Activated CD8-positive, alpha-beta memory T cell treated with anti-CD3 and anti-CD28 coated beads for 36 hours (primary cell): ENCODE measurements at regions not wholly inside any gene's neighbourhood (a gene's known extent, or its start where the extent isn't known, plus 50 kb on each side); places are given as distances from the start of the nearest gene placed in this dataset.
"Not testable (repeated sequence)": the region's sequence is repeated elsewhere in the genome, so short reads cannot be mapped to it uniquely, and the experiment has no call there.

Experiments used
- CTCF ChIA-PET: fragments of 350-600 bp; sonication (Branson Sonifier 250); formaldehyde crosslinking; loops from one replicate; lab custom pipeline; 2021; ENCODE audit warnings: antibody characterized with exemption; lab: Charles Lee
- POLR2A ChIA-PET: fragments of 350-600 bp; sonication (Branson Sonifier 250); formaldehyde crosslinking; loops from one replicate; lab custom pipeline; 2021; ENCODE audit warnings: antibody characterized with exemption; lab: Charles Lee

DNA sequence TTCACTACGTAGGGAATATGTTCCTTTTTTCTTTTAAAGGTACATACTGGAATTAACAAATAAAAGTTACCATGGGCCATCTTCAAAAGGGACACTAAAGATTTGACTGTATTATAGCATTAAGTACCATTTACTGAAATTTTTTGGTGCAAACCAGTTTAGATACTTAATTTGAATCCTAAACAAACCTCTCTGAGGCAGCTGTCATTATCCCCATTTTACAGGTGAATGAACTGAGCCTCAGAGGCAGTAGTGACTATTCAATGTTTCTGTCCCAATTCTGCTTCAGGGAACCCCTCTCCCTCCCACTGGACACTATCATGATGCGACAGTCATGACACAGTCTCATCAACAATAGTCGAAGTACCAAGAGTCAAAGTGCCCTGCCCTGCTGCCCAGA lies 76.2 kb upstream of the PHF21A start:
- POLR2A ChIA-PET = no interaction called here
- CTCF ChIA-PET = no interaction called here

DNA sequence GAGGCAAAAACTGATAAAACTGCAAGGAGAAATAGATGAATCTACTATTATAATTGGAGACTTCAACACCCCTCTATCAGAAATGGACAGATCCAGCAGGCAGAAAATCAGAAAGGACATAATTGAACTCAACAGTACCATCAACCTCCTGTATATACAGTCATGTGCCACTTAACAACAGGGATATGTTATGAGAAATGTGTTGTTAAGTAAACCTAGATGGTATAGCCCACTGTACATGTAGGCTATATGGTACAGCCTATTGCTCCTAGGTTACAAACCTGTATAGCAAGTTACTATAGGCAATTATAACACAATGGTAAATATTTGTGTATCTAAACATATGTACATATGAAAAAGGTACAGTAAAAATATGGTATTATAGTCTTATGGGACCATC lies 66.8 kb upstream of the PHF21A start:
- ChIA-PET POLR2A (no interaction called here), CTCF (no interaction called here)

DNA sequence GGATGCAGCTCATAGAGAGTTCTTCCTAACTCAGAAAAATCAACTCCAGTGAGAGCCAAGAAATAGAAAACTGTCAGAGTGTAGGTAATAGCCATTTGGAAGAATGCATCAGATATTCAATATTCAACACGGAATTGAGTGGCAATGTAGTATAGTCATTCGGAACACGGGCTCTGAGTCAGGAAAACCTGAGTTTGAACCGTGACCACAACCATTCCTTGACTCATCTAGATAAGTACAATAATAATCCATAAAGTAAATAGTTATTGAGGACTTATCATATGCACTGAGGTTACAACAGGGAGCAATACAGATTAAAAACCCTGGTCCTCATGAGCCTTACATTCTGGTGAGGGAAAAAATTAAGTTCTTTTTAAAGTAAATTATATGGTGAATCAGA lies 62.6 kb upstream of the PHF21A start:
- ChIA-PET POLR2A (no interaction called here), CTCF (no interaction called here)

DNA sequence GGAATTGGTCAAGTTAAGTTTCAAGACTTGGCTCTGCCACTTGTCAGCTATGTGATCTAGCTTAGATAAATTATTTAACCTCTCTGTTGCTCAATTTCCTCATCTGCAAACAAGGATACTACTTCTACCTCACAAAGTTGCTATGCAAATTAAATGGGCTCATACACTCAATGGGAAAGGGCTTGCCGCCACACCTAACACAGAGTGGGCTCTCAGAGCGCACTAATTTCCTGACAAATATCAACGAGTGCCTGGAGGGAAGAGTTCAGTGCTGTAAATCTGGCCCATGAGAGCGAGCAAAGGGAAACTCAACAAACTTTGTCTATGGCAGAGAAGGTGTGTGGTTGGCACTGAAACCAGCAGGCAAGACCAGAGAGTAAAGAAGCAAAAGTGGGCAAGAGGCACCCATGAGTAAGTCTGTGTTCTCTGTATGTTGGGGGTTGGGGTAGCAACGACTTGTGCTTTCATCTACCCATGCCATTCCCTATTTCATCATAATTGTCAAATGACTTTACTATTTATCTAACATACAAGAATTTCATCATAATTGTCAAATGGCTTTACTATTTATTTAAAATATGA lies 60.7 kb upstream of the PHF21A start:
- ChIA-PET CTCF (no interaction called here), POLR2A (no interaction called here)

DNA sequence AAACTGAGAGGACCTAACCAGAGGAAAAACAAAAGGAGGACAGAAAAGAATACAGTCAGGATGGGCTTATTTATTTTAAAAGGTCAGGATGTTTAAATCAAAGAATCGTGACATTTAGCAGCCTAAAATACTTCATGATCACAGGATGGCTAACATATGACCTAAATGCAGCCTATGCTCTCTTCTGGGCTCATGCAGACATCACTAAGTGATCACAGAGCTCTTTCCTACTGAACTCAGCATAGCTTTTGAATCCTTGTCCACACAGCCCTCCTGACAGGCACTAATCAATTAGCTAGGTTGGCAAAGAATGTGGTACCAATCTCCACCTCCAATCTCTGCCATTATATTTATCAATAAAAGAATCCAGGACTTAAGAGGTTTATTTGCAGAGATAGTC lies 60.1 kb upstream of the PHF21A start:
- CTCF ChIA-PET = no interaction called here
- POLR2A ChIA-PET = no interaction called here

DNA sequence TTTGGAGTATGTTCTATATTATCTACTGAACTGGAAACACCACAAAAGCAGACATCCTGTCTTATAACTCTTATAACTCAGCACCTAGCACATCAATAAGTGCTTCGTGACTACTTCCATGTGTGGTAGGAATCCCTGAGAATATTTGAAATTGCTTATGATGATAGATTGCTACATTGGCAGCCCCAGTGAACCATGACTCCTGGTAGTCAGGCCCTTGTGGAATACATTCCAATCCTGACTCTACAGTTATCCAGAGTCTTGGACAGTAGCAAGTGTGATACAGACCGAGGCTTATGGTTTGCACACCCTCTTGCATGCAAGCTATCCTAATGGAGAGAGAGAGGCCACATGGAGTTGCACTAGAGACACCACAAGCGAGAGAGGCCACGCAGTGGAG lies 59.5 kb upstream of the PHF21A start:
- ChIA-PET CTCF (no interaction called here), POLR2A (no interaction called here)

DNA sequence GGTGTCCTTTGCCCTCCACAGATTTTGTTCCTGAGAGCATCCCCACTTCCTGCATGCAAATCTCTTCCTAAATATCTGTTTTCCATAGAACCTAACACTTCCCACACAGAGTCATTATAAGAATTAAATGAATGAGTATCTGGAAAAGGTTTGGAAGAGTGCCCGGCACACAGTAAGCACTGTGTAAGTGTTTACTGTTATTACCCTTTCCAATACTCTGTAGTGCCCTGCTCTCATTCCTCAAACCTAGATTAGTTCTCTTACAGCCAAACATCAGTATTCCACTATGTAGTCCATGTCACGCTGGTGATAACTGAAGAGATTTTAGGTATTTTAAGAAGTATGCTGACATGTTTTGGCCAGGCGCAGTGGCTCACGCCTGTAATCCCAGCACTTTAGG lies 57.3 kb upstream of the PHF21A start:
- ChIA-PET POLR2A (interaction anchor here (0.6 kb wide), 1 partner anchor 310 kb away, joined by 4 read pairs; no protein-coding TSS in a partner anchor), CTCF (no interaction called here)

DNA sequence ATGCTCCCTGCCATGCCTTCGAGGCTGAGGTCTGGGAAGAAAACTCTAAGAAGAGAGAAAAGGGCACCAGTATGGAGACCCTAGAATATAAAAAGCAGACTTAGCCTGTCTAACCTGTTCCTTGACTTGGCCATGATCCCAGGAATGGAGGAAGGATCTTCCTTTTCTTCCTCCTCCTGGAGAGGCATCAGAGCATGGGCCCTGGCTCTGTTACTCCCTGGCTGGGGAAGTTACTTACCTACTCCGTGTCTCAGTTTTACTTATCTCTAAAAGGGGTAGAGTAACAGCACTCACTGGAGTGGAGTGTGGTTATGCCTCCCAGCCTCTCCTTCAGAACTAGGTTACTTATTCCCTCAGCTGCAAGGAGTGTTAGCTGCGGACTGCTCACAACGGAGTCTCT lies 55.2 kb upstream of the PHF21A start:
- POLR2A ChIA-PET = no interaction called here
- CTCF ChIA-PET = interaction anchor here (0.7 kb wide), 1 partner anchor 113 kb away, joined by 3 read pairs; no protein-coding TSS in a partner anchor

DNA sequence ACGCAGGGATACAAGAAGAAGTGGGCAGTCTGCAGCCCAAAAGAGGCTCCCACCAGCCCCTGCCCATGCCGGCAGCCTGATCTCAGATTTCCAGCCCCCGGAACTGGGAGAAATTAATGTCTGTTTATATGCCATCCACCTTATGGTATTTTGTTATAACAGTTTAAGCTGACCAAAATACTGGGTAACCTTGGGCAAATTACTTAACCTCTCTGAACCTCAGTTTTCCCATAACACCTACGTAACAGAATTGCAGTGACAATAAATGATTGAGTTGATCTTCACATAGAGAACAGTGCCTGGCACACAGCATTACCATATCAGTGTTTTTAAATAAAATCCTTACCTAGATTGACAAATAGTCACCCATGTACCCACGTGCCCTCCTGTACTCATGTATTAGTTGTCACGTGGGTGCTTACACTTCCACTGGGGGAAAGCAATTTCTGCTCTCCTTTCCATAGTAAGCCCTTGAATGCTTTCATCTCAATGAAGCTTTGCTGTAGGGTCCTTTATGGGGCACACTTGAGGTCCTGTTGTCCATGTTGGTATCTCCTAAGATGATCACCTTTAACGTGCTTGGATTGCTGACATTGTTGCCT lies 54.2 kb upstream of the PHF21A start:
- ChIA-PET CTCF (interaction anchor here (0.6 to 0.7 kb wide), 2 partner anchors 114 to 511 kb away, joined by 3 read pairs; no protein-coding TSS in a partner anchor), POLR2A (no interaction called here)

DNA sequence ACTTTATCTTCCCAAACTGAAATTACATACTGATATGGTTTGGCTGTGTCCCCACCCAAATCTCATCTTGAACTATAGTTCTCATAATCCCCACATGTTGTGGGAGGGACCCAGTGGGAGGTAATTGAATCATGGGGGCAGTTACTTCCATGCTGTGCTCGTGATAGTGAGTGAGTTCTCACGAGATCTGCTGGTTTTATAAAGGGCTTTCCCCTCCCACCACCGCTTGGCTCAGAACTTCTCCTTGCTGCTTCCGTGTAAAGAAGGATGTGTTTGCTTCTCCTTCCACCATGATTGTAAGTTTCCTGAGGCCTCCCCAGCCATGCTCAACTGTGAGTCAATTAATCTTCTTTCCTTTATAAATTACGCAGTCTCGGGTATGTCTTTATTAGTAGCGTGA lies 50.4 kb upstream of the PHF21A start:
- POLR2A ChIA-PET, CTCF ChIA-PET: not testable (repeated sequence)
